GM12892 (cell line): ENCODE measurements at regions not wholly inside any gene's neighbourhood (a gene's known extent, or its start where the extent isn't known, plus 50 kb on each side); places are given as distances from the start of the nearest gene placed in this dataset.

ENCODE experiments used
- DNase-seq: peaks from one replicate; pipeline ENCODE4 v3.0.0; 2011; ENCODE audit not compliant: insufficient read length
- FAIRE-seq: peaks from 2 replicates; lab custom pipeline; 2011; peaks lifted over from hg19 to GRCh38; lab: Jason Lieb, UNC
- POLR2A ChIP-seq: IDR thresholded peaks from 2 replicates; pipeline ENCODE4 v1.6.1; 2011; ENCODE audit warnings: low read depth, low read length, control low read depth
- POLR2AphosphoS5 ChIP-seq: IDR thresholded peaks from 2 replicates; pipeline ENCODE4 v1.6.1; 2011; ENCODE audit warnings: low read depth, low read length, control low read depth
- TAF1 ChIP-seq: IDR thresholded peaks from 2 replicates; pipeline ENCODE4 v1.6.1; 2011; ENCODE audit warnings: low read depth, mild to moderate bottlenecking, control low read depth, low read length, borderline replicate concordance

DNA sequence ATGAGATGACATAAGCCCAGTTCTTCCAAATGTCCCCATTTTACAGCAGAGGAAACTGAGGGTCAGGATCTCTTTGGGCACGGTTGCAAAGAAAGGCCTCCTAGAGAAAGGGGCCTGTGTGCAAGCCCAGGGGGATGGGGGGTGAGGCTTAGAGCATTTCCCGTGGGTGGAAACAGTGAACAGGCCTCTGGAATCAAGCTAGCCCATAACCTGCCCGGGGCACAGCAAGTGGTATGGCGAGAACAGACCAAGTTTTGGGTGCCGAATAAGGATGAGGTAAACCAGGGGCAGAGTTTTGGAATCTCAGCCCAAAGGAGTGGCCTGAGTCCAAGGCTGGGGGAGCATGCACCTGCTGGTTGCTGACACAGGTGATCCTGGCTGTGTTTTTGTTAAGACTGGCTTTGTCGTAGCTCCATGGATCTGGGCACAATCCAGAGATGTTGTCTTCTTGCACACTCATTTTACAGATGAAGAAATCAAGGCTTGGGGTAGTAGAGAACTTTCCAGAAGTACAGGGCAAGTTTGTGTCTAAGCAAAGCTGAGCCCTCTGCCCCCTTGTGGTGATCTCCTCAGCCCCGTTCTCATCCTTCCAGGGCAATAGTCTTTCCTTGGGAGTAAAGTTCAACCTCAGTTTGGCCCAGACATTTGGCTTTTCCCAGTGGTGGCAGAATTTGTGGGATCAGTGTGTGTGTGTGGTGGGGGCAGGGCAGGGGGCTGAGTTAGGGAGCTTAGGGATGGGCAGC is 53.5 kb upstream of the MYEOV start:
- FAIRE-seq (peak; percentile 83), DNase-seq (no peak)
- TF ChIP-seq TAF1 (no peak), POLR2AphosphoS5 (no peak), POLR2A (no peak)

DNA sequence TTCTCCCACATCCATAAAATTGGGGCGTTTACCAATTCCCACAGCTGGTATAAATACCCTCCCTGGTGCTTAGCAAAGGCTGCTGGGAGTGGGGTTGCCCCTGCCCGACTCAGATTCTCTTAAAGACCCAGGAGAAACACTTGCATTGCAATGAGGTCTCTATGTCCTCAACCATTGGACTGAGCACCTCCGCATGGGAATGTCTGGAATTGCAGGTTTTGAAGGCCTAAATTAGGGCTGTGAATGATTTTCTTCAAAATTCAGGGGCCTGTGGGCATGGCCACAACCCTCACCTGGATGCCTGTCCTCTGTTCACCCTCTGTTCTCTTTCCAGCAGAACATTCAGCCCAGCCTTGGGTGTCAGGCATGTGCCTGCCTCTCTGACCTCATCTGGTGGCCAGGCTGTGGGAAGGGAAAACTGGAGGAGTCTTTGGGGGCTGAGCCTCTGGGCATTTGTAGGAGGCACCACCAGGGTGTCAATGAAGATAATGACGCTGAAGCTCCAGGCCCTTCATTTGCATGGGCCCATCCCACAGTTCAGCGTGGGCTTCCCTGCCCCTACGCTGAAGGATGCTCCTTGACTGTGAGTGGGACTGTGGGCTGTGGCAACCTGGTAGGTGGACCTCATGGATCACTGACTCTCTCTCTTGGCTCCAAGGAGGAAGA is 52.7 kb upstream of the MYEOV start:
- no peak for TF ChIP-seq POLR2A
- no peak for TF ChIP-seq POLR2AphosphoS5
- TF ChIP-seq TAF1: no peak
- DNase-seq: no peak

DNA sequence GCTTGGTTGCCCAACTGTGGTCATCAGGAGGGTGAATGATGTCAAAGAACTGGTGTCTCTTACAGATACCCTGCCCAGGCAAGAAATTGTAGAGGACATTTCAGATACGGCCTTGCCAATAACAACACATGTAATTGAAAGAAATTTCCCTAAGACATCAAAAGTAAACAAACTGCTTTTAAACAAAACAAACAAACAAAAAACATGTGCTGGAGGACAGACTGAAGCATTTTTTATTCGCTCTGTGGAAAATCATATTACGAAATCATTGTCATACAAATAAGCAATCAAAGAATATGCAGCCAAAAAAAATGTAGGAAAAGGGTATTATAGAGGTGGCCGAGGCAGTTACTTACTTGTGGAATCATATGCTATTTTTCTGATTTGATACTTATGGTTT is 52.1 kb upstream of the MYEOV start:
- DNase-seq (no peak), FAIRE-seq (no peak)
- TF ChIP-seq POLR2A: no peak
- TF ChIP-seq POLR2AphosphoS5: no peak
- no peak for TF ChIP-seq TAF1

More for the DNA sequence above, 52.7 kb upstream of the MYEOV start:
- no peak for FAIRE-seq

DNA sequence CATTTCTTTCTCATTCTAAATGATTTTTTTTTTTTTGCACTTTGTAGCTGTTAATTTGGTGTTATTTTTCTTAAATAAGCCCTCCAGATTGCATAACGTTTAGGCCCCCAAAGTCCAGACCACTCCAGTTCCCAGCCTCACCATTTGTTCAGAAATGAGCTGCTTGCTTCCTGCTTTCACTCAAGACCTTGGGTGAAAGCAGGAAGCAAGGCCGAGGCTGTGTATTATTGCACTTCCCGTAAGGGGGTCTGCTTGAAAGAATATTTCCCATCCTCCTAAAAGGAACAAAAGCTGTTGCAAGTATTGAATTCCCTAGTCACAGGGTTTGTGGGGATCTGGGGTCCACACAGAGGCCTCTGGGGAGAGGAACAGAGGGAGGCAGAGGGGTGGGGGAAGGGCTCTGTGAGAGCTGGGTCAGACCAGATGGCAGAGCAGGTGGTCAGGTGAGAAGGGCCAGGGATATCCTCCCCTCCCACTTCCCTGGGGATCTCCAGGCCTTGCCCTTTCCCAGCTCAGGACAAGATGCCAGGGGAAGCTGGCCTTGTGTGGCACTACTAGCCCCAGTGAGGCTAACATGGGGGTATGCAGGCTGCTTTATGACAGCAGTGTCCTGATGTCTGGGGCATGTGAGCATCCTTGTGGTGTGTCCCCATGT is 51.6 kb upstream of the MYEOV start:
- peak; percentile 82 for FAIRE-seq
- no peak for DNase-seq
- TF ChIP-seq POLR2AphosphoS5 (no peak), TAF1 (no peak), POLR2A (no peak)

DNA sequence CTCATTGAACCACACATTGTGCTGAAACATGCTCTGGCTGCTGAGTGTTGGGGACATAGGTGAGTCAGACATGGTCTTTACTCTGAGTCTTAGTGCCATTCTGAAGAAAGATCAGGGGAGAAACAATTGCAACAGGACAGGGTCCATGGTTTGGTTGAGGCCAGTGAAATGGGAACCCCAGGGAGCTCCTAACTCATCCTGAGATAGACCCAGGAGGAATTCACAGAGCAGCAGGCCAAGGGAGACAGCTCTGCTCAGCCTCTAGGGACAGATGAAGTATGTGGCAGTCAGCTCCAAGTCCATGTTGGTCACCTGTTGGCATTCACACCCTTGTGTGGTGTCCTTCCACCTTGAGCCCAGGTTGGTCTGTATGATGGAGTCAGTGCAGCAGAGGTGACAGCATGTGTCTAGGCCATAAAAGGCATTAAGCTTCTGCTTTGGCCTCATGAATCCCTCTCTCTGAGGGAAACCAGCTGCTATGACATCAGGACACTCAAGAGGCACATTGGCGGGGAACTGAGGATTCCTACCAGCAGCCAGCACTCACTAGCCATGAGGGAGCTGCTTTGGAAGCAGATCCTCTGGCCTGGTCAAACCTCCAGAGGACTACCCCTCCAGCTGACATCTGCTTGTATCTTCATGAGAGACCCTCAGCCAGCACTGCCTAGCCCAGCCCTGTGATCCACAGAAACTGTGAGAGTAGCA is 50.3 kb upstream of the MYEOV start:
- FAIRE-seq (no peak), DNase-seq (no peak)
- TF ChIP-seq POLR2A (no peak), TAF1 (no peak), POLR2AphosphoS5 (no peak)
